ENCODE measurements at regions not wholly inside any gene's neighbourhood (a gene's known extent, or its start where the extent isn't known, plus 50 kb on each side); places are given as distances from the start of the nearest gene placed in this dataset.
"Not testable (repeated sequence)": the region's sequence is repeated elsewhere in the genome, so short reads cannot be mapped to it uniquely, and the experiment has no call there.

- DNase-seq (ENCODE audit: low read depth) = no peak
- H3K4me3 ChIP-seq (ENCODE audit: control insufficient read depth, low read depth, low read length) = no peak overlapping the region
- no peak for TF ChIP-seq CTCF (IDR thresholded peaks at IDR 0.05; ENCODE audit: control insufficient read depth, insufficient read depth, low read depth, low read length, missing control alignments)
These were observed 380.1 kb upstream of the SPAG17 start for GRCh38 chr1:118564961-118565703.

GRCh38 chr1:118563981-118564951 lies 379.2 kb upstream of the SPAG17 start:
- peak; percentile 1 for TF ChIP-seq CTCF (IDR thresholded peaks at IDR 0.05; ENCODE audit: control insufficient read depth, insufficient read depth, low read depth, low read length, missing control alignments)
- DNase-seq (ENCODE audit: low read depth) = no peak

GRCh38 chr1:118558933-118559332 lies 373.9 kb upstream of the SPAG17 start:
- no peak overlapping the region for H3K4me3 ChIP-seq (ENCODE audit: control insufficient read depth, low read depth, low read length)
- TF ChIP-seq CTCF (IDR thresholded peaks at IDR 0.05; ENCODE audit: control insufficient read depth, insufficient read depth, low read depth, low read length, missing control alignments) = no peak
- DNase-seq (ENCODE audit: low read depth) = no peak

More at GRCh38 chr1:118563981-118564951, 379.2 kb upstream of the SPAG17 start:
- no peak overlapping the region for H3K4me3 ChIP-seq (ENCODE audit: control insufficient read depth, low read depth, low read length)

GRCh38 chr1:118556936-118557335 lies 371.9 kb upstream of the SPAG17 start:
- no peak overlapping the region for H3K4me3 ChIP-seq (ENCODE audit: control insufficient read depth, low read depth, low read length)
- TF ChIP-seq CTCF (IDR thresholded peaks at IDR 0.05; ENCODE audit: control insufficient read depth, insufficient read depth, low read depth, low read length, missing control alignments) = no peak

GRCh38 chr1:118555638-118556037 lies 370.6 kb upstream of the SPAG17 start:
- no peak overlapping the region for H3K4me3 ChIP-seq (ENCODE audit: control insufficient read depth, low read depth, low read length)
- no peak for DNase-seq (ENCODE audit: low read depth)
- no peak for TF ChIP-seq CTCF (IDR thresholded peaks at IDR 0.05; ENCODE audit: control insufficient read depth, insufficient read depth, low read depth, low read length, missing control alignments)

More at GRCh38 chr1:118556936-118557335, 371.9 kb upstream of the SPAG17 start:
- no peak for DNase-seq (ENCODE audit: low read depth)

GRCh38 chr1:118535901-118536300 lies 350.9 kb upstream of the SPAG17 start:
- no peak for DNase-seq (ENCODE audit: low read depth)
- TF ChIP-seq CTCF (IDR thresholded peaks at IDR 0.05; ENCODE audit: control insufficient read depth, insufficient read depth, low read depth, low read length, missing control alignments) = no peak
- no peak overlapping the region for H3K4me3 ChIP-seq (ENCODE audit: control insufficient read depth, low read depth, low read length)

GRCh38 chr1:118511922-118512321 lies 326.9 kb upstream of the SPAG17 start:
- not testable (repeated sequence) for DNase-seq (ENCODE audit: low read depth); H3K4me3 ChIP-seq (ENCODE audit: control insufficient read depth, low read depth, low read length)
